ENCODE measurements at regions not wholly inside any gene's neighbourhood (a gene's known extent, or its start where the extent isn't known, plus 50 kb on each side); places are given as distances from the start of the nearest gene placed in this dataset.

- H3K27ac ChIP-seq, result no peak overlapping the region
- H3K36me3 ChIP-seq, result no peaks in the 10 kb centered on the region
- H3K4me1 ChIP-seq (replicated peaks), result no peaks in the 10 kb centered on the region
- intact Hi-C loops (cut with DNase I), result no loop called here
- WGBS, result 89% methylated on average over 14 of the region's 14 CpGs
- no peaks in the 10 kb centered on the region for H3K27me3 ChIP-seq (replicated peaks; ENCODE audit: insufficient read depth)
- TF ChIP-seq POLR2AphosphoS5 (IDR thresholded peaks at IDR 0.05) (no peak), CTCF (IDR thresholded peaks at IDR 0.05) (no peak), POLR2A (IDR thresholded peaks at IDR 0.05) (no peak)
- no peak overlapping the region for H3K4me3 ChIP-seq
- no peak for DNase-seq (ENCODE audit: low spot score)
- no peaks in the 10 kb centered on the region for H3K9me3 ChIP-seq
These were observed 85.2 kb upstream of the LINC01488 start for GRCh38 chr11:69396051-69396947.

DNA sequence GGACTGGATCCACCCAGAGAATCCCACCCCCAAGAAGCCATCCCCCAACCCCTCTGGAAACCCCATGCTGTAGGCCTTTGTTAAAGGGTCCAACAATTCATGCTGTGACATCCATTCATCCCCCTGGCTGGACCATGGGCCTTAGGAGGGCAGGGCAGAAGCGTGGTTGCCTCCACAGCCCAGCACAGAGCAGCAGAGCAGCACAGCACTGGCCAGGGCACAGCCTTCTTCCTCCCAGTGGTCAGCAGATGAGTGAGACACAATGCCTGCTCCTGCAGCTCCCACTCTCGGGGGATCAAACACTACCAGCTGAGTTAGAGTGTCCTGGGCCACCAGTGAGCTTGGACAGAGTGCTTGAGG lies 84.5 kb upstream of the LINC01488 start:
- no peak overlapping the region for H3K4me3 ChIP-seq
- no peaks in the 10 kb centered on the region for H3K9me3 ChIP-seq
- intact Hi-C loops (cut with DNase I), result no loop called here
- H3K27me3 ChIP-seq (replicated peaks; ENCODE audit: insufficient read depth), result no peaks in the 10 kb centered on the region
- no peaks in the 10 kb centered on the region for H3K36me3 ChIP-seq
- no peak overlapping the region for H3K27ac ChIP-seq
- 85% methylated on average over 2 of the region's 2 CpGs for WGBS
- no peaks in the 10 kb centered on the region for H3K4me1 ChIP-seq (replicated peaks)
- DNase-seq (ENCODE audit: low spot score), result no peak
- no peak for TF ChIP-seq CTCF (IDR thresholded peaks at IDR 0.05)
- no peak for TF ChIP-seq POLR2AphosphoS5 (IDR thresholded peaks at IDR 0.05)
- TF ChIP-seq POLR2A (IDR thresholded peaks at IDR 0.05), result no peak

GRCh38 chr11:69397732-69398131 lies 83.7 kb upstream of the LINC01488 start:
- DNase-seq (ENCODE audit: low spot score), result no peak
- no peaks in the 10 kb centered on the region for H3K27me3 ChIP-seq (replicated peaks; ENCODE audit: insufficient read depth)
- H3K4me3 ChIP-seq, result no peak overlapping the region
- TF ChIP-seq CTCF (IDR thresholded peaks at IDR 0.05) (no peak), POLR2A (IDR thresholded peaks at IDR 0.05) (no peak), POLR2AphosphoS5 (IDR thresholded peaks at IDR 0.05) (no peak)
- no peaks in the 10 kb centered on the region for H3K36me3 ChIP-seq
- intact Hi-C loops (cut with DNase I), result no loop called here
- H3K4me1 ChIP-seq (replicated peaks), result no peaks in the 10 kb centered on the region
- WGBS, result 86% methylated on average over 3 of the region's 3 CpGs
- no peak overlapping the region for H3K27ac ChIP-seq
- H3K9me3 ChIP-seq, result no peaks in the 10 kb centered on the region

- Histone ChIP-seq H3K27ac (no peak overlapping the region), H3K4me1 (replicated peaks) (no peaks in the 10 kb centered on the region), H3K36me3 (no peaks in the 10 kb centered on the region), H3K9me3 (no peaks in the 10 kb centered on the region), H3K4me3 (no peak overlapping the region), H3K27me3 (replicated peaks; ENCODE audit: insufficient read depth) (no peaks in the 10 kb centered on the region)
- intact Hi-C loops (cut with DNase I), result no loop called here
- DNase-seq (ENCODE audit: low spot score), result no peak
- TF ChIP-seq POLR2A (IDR thresholded peaks at IDR 0.05) (no peak), POLR2AphosphoS5 (IDR thresholded peaks at IDR 0.05) (no peak), CTCF (IDR thresholded peaks at IDR 0.05) (no peak)
- 40% methylated on average over 28 of the region's 28 CpGs for WGBS
These were observed 82.7 kb upstream of the LINC01488 start for GRCh38 chr11:69398529-69399492.

Data from prostate gland (tissue), 2 donors.